HepG2 (cell line): ENCODE measurements at regions not wholly inside any gene's neighbourhood (a gene's known extent, or its start where the extent isn't known, plus 50 kb on each side); places are given as distances from the start of the nearest gene placed in this dataset.

Experiments used
- ATAC-seq: fragments of 200-7000 bp; cut with Tn5 transposase; 3 replicates; pipeline ENCODE4 v1.9.1; 2020; ENCODE audit warnings: mild to moderate bottlenecking, moderate library complexity
- BruUV-seq: library from RNA; stranded (reverse); fragments of 400-500 nt; replicated peaks from 2 replicates; lab custom pipeline; 2021; lab: Mats Ljungman, UMichigan
- CTCF ChIA-PET: fragments of 300-600 bp; formaldehyde crosslinking; extraction: SDS; loops from one replicate; lab custom pipeline; 2021; ENCODE audit warnings: low total read pairs, inconsistent platforms, low intra/inter-chr PET ratio; lab: Yijun Ruan, JAX
- POLR2A ChIA-PET: fragments of 350-600 bp; sonication (Branson Sonifier 250); formaldehyde crosslinking; loops from one replicate; lab custom pipeline; 2020; ENCODE audit warnings: antibody characterized with exemption, inconsistent platforms; lab: Yijun Ruan, JAX
- DNase-seq: peaks from one replicate; pipeline ENCODE4 v3.0.0-alpha.2; 2015; ENCODE audit warnings: low spot score
- FAIRE-seq: peaks from 3 replicates; lab custom pipeline; 2011; peaks lifted over from hg19 to GRCh38; lab: Jason Lieb, UNC
- H2AFZ ChIP-seq: one replicate; pipeline ENCODE4 v1.6.1; 2011; ENCODE audit warnings: low read length, inconsistent platforms
- H3K27ac ChIP-seq: fragments of 300-600 bp; 3 replicates; pipeline ENCODE4 v1.8.0; 2011; ENCODE audit warnings: mixed run types, mild to moderate bottlenecking, mixed read lengths, low read length, inconsistent platforms; ENCODE audit not compliant: insufficient read depth; ENCODE audit errors: extremely low read length
- H3K27me3 ChIP-seq, 2 experiments: fragments of 200-600 bp in 1 of 2; 2 replicates in 1 of 2; 3 replicates in 1 of 2; pipeline versions ENCODE4 v1.6.0 to v1.8.0; 2011; ENCODE audit warnings: low read length in 2 of 2, mild to moderate bottlenecking in 2 of 2, moderate library complexity in 2 of 2, inconsistent platforms in 1 of 2; ENCODE audit not compliant: insufficient read depth in 2 of 2, control insufficient read depth in 1 of 2
- H3K36me3 ChIP-seq, 2 experiments: fragments of 200-600 bp in 1 of 2; replicated peaks in 1 of 2; 2 replicates in 1 of 2; 3 replicates in 1 of 2; pipeline versions ENCODE4 v1.5.1 to v1.8.0; 2011; ENCODE audit warnings: low read length in 2 of 2, inconsistent platforms in 1 of 2; ENCODE audit not compliant: insufficient read depth in 2 of 2, control insufficient read depth in 1 of 2
- H3K4me1 ChIP-seq: 2 replicates; pipeline ENCODE4 v1.5.1; 2012; ENCODE audit warnings: low read length, inconsistent platforms; ENCODE audit not compliant: insufficient read depth
- H3K4me2 ChIP-seq: 2 replicates; pipeline ENCODE4 v1.6.0; 2011; ENCODE audit warnings: low read depth, low read length, inconsistent platforms
- H3K4me3 ChIP-seq, 3 experiments: fragments of 200-600 bp in 1 of 3; sonication (generic), shearing (Covaris generic) in 1 of 3; replicated peaks in 1 of 3; 2 replicates each; pipeline ENCODE4 v1.5.1; 2011 to 2016; ENCODE audit warnings: low read length in 3 of 3, inconsistent platforms in 2 of 3, low read depth in 2 of 3, mild to moderate bottlenecking in 2 of 3, control low read depth in 1 of 3, mixed read lengths in 1 of 3; ENCODE audit not compliant: insufficient read depth in 1 of 3
- H3K79me2 ChIP-seq: one replicate; pipeline ENCODE4 v1.6.1; 2011; ENCODE audit warnings: low read length, inconsistent platforms; ENCODE audit not compliant: insufficient read depth
- H3K9ac ChIP-seq: 2 replicates; pipeline ENCODE4 v1.6.0; 2011; ENCODE audit warnings: mild to moderate bottlenecking, low read depth, low read length, inconsistent platforms; ENCODE audit not compliant: insufficient read depth
- H3K9me3 ChIP-seq: 2 replicates; pipeline ENCODE4 v1.5.1; 2012; ENCODE audit warnings: mild to moderate bottlenecking, low read length
- H4K20me1 ChIP-seq: 2 replicates; pipeline ENCODE4 v1.6.0; 2011; ENCODE audit warnings: inconsistent platforms, mild to moderate bottlenecking, low read length, moderate library complexity; ENCODE audit not compliant: insufficient read depth
- NR2F6 ChIP-seq, 2 experiments: IDR thresholded peaks; 2 replicates each; pipeline ENCODE4 v1.6.1; 2016; ENCODE audit warnings: antibody characterized with exemption in 1 of 2, mild to moderate bottlenecking in 1 of 2
- YY1 ChIP-seq: IDR thresholded peaks from 2 replicates; pipeline ENCODE4 v1.6.1; 2011; ENCODE audit warnings: low read length, low read depth, moderate library complexity, mild to moderate bottlenecking; ENCODE audit not compliant: insufficient read depth, insufficient replicate concordance
- ZBTB42 ChIP-seq: sonication (generic); formaldehyde crosslinking; IDR thresholded peaks from 2 replicates; pipeline ENCODE4 v1.5.0; 2020; ENCODE audit warnings: mild to moderate bottlenecking, missing genetic modification reagents
- ZSCAN25 ChIP-seq: sonication (generic); formaldehyde crosslinking; IDR thresholded peaks from 2 replicates; pipeline ENCODE4 v1.8.0; 2022; ENCODE audit warnings: mild to moderate bottlenecking, missing genetic modification reagents
- WGBS: methylation state at CpG from one replicate; pipeline ENCODE4 v1.1.6; 2017; ENCODE audit warnings: low lambda C conversion rate; 5-methylcytosine and 5-hydroxymethylcytosine counted together
- in situ Hi-C: cut with HindIII; loops from 2 replicates; pipeline ENCODE4 v1.10.0; 2017; ENCODE audit warnings: low pct_unique_long_range_greater_than_20kb; ENCODE audit not compliant: extremely low pct_ligation_motif_present
- intact Hi-C: fragments of 100-400 bp; cut with micrococcal nuclease; formaldehyde crosslinking; loops from one replicate; pipeline ENCODE4 v1.10.0; 2022; ENCODE audit not compliant: unreplicated experiment
- TF ChIP-seq, protein P1 (sequence below): sonication (generic); formaldehyde crosslinking; IDR thresholded peaks from 2 replicates; pipeline ENCODE4 v1.5.0; 2020; ENCODE audit warnings: mild to moderate bottlenecking, missing genetic modification reagents, borderline replicate concordance

DNA sequence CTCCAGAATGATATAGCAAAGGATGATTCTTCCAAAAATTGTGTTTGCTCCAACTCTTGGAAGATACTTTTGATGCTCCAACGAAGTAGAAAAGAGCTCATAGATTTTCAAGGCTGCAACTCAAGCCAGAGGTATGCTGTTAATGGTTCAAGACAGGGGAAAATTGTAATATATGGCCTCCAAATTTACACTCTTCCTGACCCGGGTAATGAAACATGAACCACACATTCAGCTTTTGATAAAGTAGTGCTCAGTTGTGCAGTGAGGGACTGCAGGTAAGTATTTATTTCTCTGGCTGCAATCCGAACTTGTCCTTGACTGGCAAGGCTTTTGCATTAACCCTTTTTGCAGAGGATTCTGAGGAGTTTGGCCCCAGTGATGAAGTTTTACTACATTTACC is 446.4 kb downstream of the RASEF start:
- no peak for TF ChIP-seq ZBTB42 (CRISPR knock-in tag)
- no peak for TF ChIP-seq ZSCAN25
- TF ChIP-seq YY1: no peak
- TF ChIP-seq, protein P1, sequence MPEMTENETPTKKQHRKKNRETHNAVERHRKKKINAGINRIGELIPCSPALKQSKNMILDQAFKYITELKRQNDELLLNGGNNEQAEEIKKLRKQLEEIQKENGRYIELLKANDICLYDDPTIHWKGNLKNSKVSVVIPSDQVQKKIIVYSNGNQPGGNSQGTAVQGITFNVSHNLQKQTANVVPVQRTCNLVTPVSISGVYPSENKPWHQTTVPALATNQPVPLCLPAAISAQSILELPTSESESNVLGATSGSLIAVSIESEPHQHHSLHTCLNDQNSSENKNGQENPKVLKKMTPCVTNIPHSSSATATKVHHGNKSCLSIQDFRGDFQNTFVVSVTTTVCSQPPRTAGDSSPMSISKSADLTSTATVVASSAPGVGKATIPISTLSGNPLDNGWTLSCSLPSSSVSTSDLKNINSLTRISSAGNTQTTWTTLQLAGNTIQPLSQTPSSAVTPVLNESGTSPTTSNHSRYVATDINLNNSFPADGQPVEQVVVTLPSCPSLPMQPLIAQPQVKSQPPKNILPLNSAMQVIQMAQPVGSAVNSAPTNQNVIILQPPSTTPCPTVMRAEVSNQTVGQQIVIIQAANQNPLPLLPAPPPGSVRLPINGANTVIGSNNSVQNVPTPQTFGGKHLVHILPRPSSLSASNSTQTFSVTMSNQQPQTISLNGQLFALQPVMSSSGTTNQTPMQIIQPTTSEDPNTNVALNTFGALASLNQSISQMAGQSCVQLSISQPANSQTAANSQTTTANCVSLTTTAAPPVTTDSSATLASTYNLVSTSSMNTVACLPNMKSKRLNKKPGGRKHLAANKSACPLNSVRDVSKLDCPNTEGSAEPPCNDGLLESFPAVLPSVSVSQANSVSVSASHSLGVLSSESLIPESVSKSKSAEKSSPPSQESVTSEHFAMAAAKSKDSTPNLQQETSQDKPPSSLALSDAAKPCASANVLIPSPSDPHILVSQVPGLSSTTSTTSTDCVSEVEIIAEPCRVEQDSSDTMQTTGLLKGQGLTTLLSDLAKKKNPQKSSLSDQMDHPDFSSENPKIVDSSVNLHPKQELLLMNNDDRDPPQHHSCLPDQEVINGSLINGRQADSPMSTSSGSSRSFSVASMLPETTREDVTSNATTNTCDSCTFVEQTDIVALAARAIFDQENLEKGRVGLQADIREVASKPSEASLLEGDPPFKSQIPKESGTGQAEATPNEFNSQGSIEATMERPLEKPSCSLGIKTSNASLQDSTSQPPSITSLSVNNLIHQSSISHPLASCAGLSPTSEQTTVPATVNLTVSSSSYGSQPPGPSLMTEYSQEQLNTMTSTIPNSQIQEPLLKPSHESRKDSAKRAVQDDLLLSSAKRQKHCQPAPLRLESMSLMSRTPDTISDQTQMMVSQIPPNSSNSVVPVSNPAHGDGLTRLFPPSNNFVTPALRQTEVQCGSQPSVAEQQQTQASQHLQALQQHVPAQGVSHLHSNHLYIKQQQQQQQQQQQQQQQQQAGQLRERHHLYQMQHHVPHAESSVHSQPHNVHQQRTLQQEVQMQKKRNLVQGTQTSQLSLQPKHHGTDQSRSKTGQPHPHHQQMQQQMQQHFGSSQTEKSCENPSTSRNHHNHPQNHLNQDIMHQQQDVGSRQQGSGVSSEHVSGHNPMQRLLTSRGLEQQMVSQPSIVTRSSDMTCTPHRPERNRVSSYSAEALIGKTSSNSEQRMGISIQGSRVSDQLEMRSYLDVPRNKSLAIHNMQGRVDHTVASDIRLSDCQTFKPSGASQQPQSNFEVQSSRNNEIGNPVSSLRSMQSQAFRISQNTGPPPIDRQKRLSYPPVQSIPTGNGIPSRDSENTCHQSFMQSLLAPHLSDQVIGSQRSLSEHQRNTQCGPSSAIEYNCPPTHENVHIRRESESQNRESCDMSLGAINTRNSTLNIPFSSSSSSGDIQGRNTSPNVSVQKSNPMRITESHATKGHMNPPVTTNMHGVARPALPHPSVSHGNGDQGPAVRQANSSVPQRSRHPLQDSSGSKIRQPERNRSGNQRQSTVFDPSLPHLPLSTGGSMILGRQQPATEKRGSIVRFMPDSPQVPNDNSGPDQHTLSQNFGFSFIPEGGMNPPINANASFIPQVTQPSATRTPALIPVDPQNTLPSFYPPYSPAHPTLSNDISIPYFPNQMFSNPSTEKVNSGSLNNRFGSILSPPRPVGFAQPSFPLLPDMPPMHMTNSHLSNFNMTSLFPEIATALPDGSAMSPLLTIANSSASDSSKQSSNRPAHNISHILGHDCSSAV (CRISPR knock-in tag): no peak
- no peak for TF ChIP-seq NR2F6 (IDR thresholded peaks at IDR 0.05)
- TF ChIP-seq NR2F6 (CRISPR knock-in tag; IDR thresholded peaks at IDR 0.05): no peak
- Histone ChIP-seq H2AFZ (no peak overlapping the region), H3K9ac (no peak overlapping the region), H3K27me3 (no peaks in the 10 kb centered on the region; a peak in 1 of 5 replicates), H3K79me2 (no peaks in the 10 kb centered on the region), H3K9me3 (no peaks in the 10 kb centered on the region), H3K27ac (no peak overlapping the region), H3K36me3 (no peaks in the 10 kb centered on the region), H3K4me3 (no peak overlapping the region), H3K4me2 (no peak overlapping the region), H3K4me1 (no peaks in the 10 kb centered on the region), H4K20me1 (no peaks in the 10 kb centered on the region)
- no peak for FAIRE-seq
- CTCF ChIA-PET: no interaction called here
- ATAC-seq: no peak
- POLR2A ChIA-PET: interaction anchor here (0.7 kb wide), 1 partner anchor 56 kb away, joined by 3 read pairs; no protein-coding TSS in a partner anchor
- BruUV-seq: no TSS peak
- no peak for DNase-seq
- in situ Hi-C loops: no loop called here
- WGBS: 3% methylated on average over 3 of the region's 3 CpGs
- intact Hi-C loops: no loop called here
